PC-3 (cell line): ENCODE measurements at regions not wholly inside any gene's neighbourhood (a gene's known extent, or its start where the extent isn't known, plus 50 kb on each side); places are given as distances from the start of the nearest gene placed in this dataset.

Experiments used
- ATAC-seq: fragments of 200-7000 bp; cut with Tn5 transposase; 2 replicates; pipeline ENCODE4 v1.9.1; 2020; ENCODE audit warnings: mild to moderate bottlenecking, moderate library complexity
- BruUV-seq: library from RNA; stranded (reverse); fragments of 400-500 nt; replicated peaks from 2 replicates; lab custom pipeline; 2021; lab: Mats Ljungman, UMichigan
- CTCF ChIA-PET: fragments of 300-600 bp; sonication (Branson Sonifier 250); formaldehyde crosslinking; loops from one replicate; lab custom pipeline; 2022; ENCODE audit warnings: antibody characterized with exemption; lab: Charles Lee
- POLR2A ChIA-PET: fragments of 300-600 bp; sonication (Branson Sonifier 250); formaldehyde crosslinking; loops from one replicate; lab custom pipeline; 2022; ENCODE audit warnings: antibody characterized with exemption; ENCODE audit not compliant: unreplicated experiment; lab: Charles Lee
- DNase-seq: peaks from one replicate; pipeline ENCODE4 v3.0.0-alpha.2; 2015
- H2AFZ ChIP-seq: fragments of 300-600 bp; sonication (generic); 2 replicates; pipeline ENCODE4 v1.6.0; 2016; ENCODE audit warnings: antibody characterized with exemption, low read length
- H3F3A ChIP-seq: fragments of 300-600 bp; sonication (generic); one replicate; pipeline ENCODE4 v1.6.0; 2017; ENCODE audit warnings: antibody characterized with exemption, low read length, control low read depth, mild to moderate bottlenecking; ENCODE audit not compliant: unreplicated experiment
- H3K27ac ChIP-seq: fragments of 300-600 bp; sonication (generic); 2 replicates; pipeline ENCODE4 v1.5.1; 2016; ENCODE audit warnings: mild to moderate bottlenecking, low read length
- H3K27me3 ChIP-seq: fragments of 300-600 bp; sonication (generic); 2 replicates; pipeline ENCODE4 v1.6.1; 2016; ENCODE audit warnings: low read length, mixed read lengths
- H3K36me3 ChIP-seq: fragments of 300-600 bp; sonication (generic); 2 replicates; pipeline ENCODE4 v1.6.1; 2016; ENCODE audit warnings: low read depth, mixed run types, low read length, mixed read lengths
- H3K4me1 ChIP-seq: fragments of 300-600 bp; sonication (generic); 2 replicates; pipeline ENCODE4 v1.5.1; 2016; ENCODE audit warnings: low read length; ENCODE audit not compliant: insufficient read depth
- H3K4me2 ChIP-seq: fragments of 300-600 bp; sonication (generic); 2 replicates; pipeline ENCODE4 v1.6.0; 2016; ENCODE audit warnings: low read length
- H3K4me3 ChIP-seq: fragments of 300-600 bp; sonication (generic); 2 replicates; pipeline ENCODE4 v1.5.1; 2016; ENCODE audit warnings: mild to moderate bottlenecking, low read length, mixed read lengths
- H3K79me2 ChIP-seq: fragments of 300-600 bp; sonication (generic); 2 replicates; pipeline ENCODE4 v1.6.1; 2017; ENCODE audit warnings: low read length, mixed read lengths
- H3K9ac ChIP-seq: fragments of 300-600 bp; sonication (generic); 2 replicates; pipeline ENCODE4 v1.6.0; 2016; ENCODE audit warnings: mild to moderate bottlenecking, low read length
- H3K9me2 ChIP-seq: fragments of 300-600 bp; sonication (generic); replicated peaks from 2 replicates; pipeline ENCODE4 v1.6.1; 2016; ENCODE audit warnings: mixed run types, low read length, mixed read lengths
- H3K9me3 ChIP-seq: fragments of 300-600 bp; sonication (generic); 2 replicates; pipeline ENCODE4 v1.6.1; 2016; ENCODE audit warnings: low read length, mixed read lengths
- H4K20me1 ChIP-seq: fragments of 300-600 bp; sonication (generic); 2 replicates; pipeline ENCODE4 v1.6.1; 2016; ENCODE audit warnings: low read length, mixed read lengths
- EZH2 ChIP-seq: fragments of 300-600 bp; sonication (generic); IDR thresholded peaks from one replicate; pipeline ENCODE4 v1.6.1; 2017; ENCODE audit warnings: antibody characterized with exemption, mild to moderate bottlenecking, low read length; ENCODE audit not compliant: unreplicated experiment
- EZH2phosphoT487 ChIP-seq: fragments of 300-600 bp; sonication (generic); IDR thresholded peaks from 2 replicates; pipeline ENCODE4 v1.6.1; 2018; ENCODE audit warnings: mild to moderate bottlenecking, antibody characterized with exemption, low read length, borderline replicate concordance
- intact Hi-C: fragments of 100-400 bp; cut with micrococcal nuclease; formaldehyde crosslinking; loops from 2 replicates; pipeline ENCODE4 v1.9.0; 2023
- TF ChIP-seq, protein P1 (sequence below): fragments of 300-600 bp; sonication (generic); conservative IDR thresholded peaks from 2 replicates; pipeline ENCODE4 v1.5.1; 2017; ENCODE audit warnings: antibody characterized with exemption, low read depth, mild to moderate bottlenecking, low read length

GRCh38 chr11:10934293-10934860, 76.5 kb upstream of the ZBED5 start:
- H2AFZ ChIP-seq = peak overlapping the region; percentile 87
- H3K9ac ChIP-seq = peak overlapping the region; percentile 23
- ATAC-seq (no peak), DNase-seq (peak; percentile 27)
- no peaks in the 10 kb centered on the region for H3K9me3 ChIP-seq
- H3K27me3 ChIP-seq = no peaks in the 10 kb centered on the region
- TF ChIP-seq, protein P1, sequence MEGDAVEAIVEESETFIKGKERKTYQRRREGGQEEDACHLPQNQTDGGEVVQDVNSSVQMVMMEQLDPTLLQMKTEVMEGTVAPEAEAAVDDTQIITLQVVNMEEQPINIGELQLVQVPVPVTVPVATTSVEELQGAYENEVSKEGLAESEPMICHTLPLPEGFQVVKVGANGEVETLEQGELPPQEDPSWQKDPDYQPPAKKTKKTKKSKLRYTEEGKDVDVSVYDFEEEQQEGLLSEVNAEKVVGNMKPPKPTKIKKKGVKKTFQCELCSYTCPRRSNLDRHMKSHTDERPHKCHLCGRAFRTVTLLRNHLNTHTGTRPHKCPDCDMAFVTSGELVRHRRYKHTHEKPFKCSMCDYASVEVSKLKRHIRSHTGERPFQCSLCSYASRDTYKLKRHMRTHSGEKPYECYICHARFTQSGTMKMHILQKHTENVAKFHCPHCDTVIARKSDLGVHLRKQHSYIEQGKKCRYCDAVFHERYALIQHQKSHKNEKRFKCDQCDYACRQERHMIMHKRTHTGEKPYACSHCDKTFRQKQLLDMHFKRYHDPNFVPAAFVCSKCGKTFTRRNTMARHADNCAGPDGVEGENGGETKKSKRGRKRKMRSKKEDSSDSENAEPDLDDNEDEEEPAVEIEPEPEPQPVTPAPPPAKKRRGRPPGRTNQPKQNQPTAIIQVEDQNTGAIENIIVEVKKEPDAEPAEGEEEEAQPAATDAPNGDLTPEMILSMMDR = no peak
- TF ChIP-seq EZH2phosphoT487 (no peak), EZH2 (no peak)
- H3K4me3 ChIP-seq = peak overlapping the region; percentile 68
- peaks cover 36% of the 10 kb centered on the region for H3K4me1 ChIP-seq
- peak overlapping the region; percentile 81 for H3K4me2 ChIP-seq
- H3K27ac ChIP-seq = peak overlapping the region; percentile 39; the same call in 1 of the 2 replicates
- intact Hi-C loops = loop anchor here (5.0 kb wide), 1 partner anchor 143 kb away; no protein-coding TSS in a partner anchor
- no peaks in the 10 kb centered on the region for H3K9me2 ChIP-seq
- CTCF ChIA-PET = interaction anchor here (0.5 to 1.8 kb wide), 22 partner anchors 8 to 687 kb away, joined by 3 to 47 read pairs (median 4); partner anchors contain the start of genes EIF4G2, GALNT18 and ZBED5
- H3K79me2 ChIP-seq = peaks cover 23% of the 10 kb centered on the region
- POLR2A ChIA-PET = interaction anchor here (0.8 to 1.1 kb wide), 2 partner anchors 124 to 126 kb away, joined by 3 to 7 read pairs; partner anchors contain the start of gene EIF4G2
- no peaks in the 10 kb centered on the region for H3K36me3 ChIP-seq
- BruUV-seq = no TSS peak
- no peaks in the 10 kb centered on the region for H3F3A ChIP-seq
- no peaks in the 10 kb centered on the region for H4K20me1 ChIP-seq

GRCh38 chr11:10933455-10934292, 75.8 kb upstream of the ZBED5 start:
- no TSS peak for BruUV-seq
- Histone ChIP-seq H3K9ac (peak overlapping the region; percentile 23), H3K4me3 (peak overlapping the region; percentile 68), H4K20me1 (no peaks in the 10 kb centered on the region), H3K9me3 (no peaks in the 10 kb centered on the region), H3K79me2 (peaks cover 23% of the 10 kb centered on the region), H3F3A (no peaks in the 10 kb centered on the region), H3K36me3 (no peaks in the 10 kb centered on the region), H2AFZ (peak overlapping the region; percentile 87), H3K27ac (peak overlapping the region; percentile 39), H3K27me3 (no peaks in the 10 kb centered on the region), H3K4me1 (peaks cover 42% of the 10 kb centered on the region), H3K9me2 (no peaks in the 10 kb centered on the region), H3K4me2 (peak overlapping the region; percentile 81)
- ATAC-seq = peak; percentile 66
- peak; percentile 92 for DNase-seq
- ChIA-PET CTCF (interaction anchor here (0.5 to 1.8 kb wide), 23 partner anchors 8 to 688 kb away, joined by 3 to 47 read pairs (median 3); partner anchors contain the start of genes EIF4G2, GALNT18 and ZBED5), POLR2A (interaction anchor here (0.5 to 1.1 kb wide), 3 partner anchors 92 to 125 kb away, joined by 3 to 7 read pairs (median 5); partner anchors contain the start of gene EIF4G2)
- TF ChIP-seq EZH2phosphoT487 = no peak
- TF ChIP-seq, protein P1 = peak; percentile 94
- intact Hi-C loops = loop anchor here (1.0 to 5.0 kb wide), 4 partner anchors 89 to 853 kb away; no protein-coding TSS in a partner anchor
